KMS-11 (cell line): ENCODE measurements at regions not wholly inside any gene's neighbourhood (a gene's known extent, or its start where the extent isn't known, plus 50 kb on each side); places are given as distances from the start of the nearest gene placed in this dataset.

ENCODE experiments used
- H2AFZ ChIP-seq: fragments of 200-600 bp; sonication (generic); 2 replicates; pipeline ENCODE4 v1.6.1; 2016; ENCODE audit warnings: antibody characterized with exemption, mixed run types, low read depth
- H3K27ac ChIP-seq: fragments of 200-600 bp; sonication (generic); 2 replicates; pipeline ENCODE4 v1.6.1; 2016; ENCODE audit warnings: mild to moderate bottlenecking, mixed run types
- H3K27me3 ChIP-seq: fragments of 200-600 bp; sonication (generic); 2 replicates; pipeline ENCODE4 v1.6.1; 2017; ENCODE audit warnings: mild to moderate bottlenecking, low read depth, mixed run types, moderate library complexity; ENCODE audit not compliant: insufficient read depth
- H3K36me3 ChIP-seq: fragments of 200-600 bp; sonication (generic); 2 replicates; pipeline ENCODE4 v1.6.1; 2017; ENCODE audit warnings: mild to moderate bottlenecking, mixed run types; ENCODE audit not compliant: insufficient read depth
- H3K4me1 ChIP-seq: fragments of 200-600 bp; sonication (generic); 2 replicates; pipeline ENCODE4 v1.6.1; 2016; ENCODE audit warnings: mild to moderate bottlenecking, low read depth, mixed run types; ENCODE audit not compliant: poor library complexity, severe bottlenecking
- H3K4me2 ChIP-seq: fragments of 200-600 bp; sonication (generic); 2 replicates; pipeline ENCODE4 v1.7.0; 2016; ENCODE audit warnings: mild to moderate bottlenecking, mixed run types
- H3K4me3 ChIP-seq: fragments of 200-600 bp; sonication (generic); IDR thresholded peaks from 2 replicates; pipeline ENCODE4 v1.6.1; 2017; ENCODE audit warnings: low read depth, low read length, mixed read lengths; ENCODE audit not compliant: insufficient read depth
- H3K79me2 ChIP-seq: fragments of 200-600 bp; sonication (generic); 2 replicates; pipeline ENCODE4 v1.6.1; 2016; ENCODE audit warnings: low read depth, mixed run types; ENCODE audit not compliant: insufficient read depth
- H3K9ac ChIP-seq: fragments of 200-600 bp; sonication (generic); 2 replicates; pipeline ENCODE4 v1.6.1; 2016; ENCODE audit warnings: mild to moderate bottlenecking, mixed run types
- H4K20me1 ChIP-seq: fragments of 200-600 bp; sonication (generic); 2 replicates; pipeline ENCODE4 v1.6.1; 2016; ENCODE audit warnings: mild to moderate bottlenecking, mixed run types; ENCODE audit not compliant: insufficient read depth
- TF ChIP-seq, protein P1 (sequence below): fragments of 200-600 bp; sonication (generic); conservative IDR thresholded peaks from 2 replicates; pipeline ENCODE4 v1.6.1; 2017; ENCODE audit warnings: low read depth, mild to moderate bottlenecking, antibody characterized with exemption, low read length, moderate library complexity, mixed read lengths

DNA sequence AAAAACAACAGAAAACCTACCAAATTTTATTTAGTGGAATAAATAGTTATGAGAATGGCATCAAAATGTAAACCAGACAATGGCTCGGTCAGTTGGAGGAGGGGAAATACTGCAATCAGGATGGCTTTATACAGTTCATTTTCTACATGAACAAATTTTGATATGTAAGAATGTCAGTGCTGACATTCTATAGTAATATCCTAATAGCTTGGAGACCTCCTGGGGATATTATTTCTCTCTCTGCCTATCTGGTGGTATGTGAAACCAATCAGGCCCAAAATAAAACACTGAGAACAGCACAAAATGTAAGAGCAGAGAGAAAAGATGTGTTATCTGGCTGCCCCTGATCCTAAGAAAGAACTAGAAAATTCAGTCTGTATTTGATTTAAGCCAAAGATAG lies 327.7 kb downstream of the UBE3D start:
- Histone ChIP-seq H3K27ac (no peak overlapping the region), H3K4me2 (no peak overlapping the region), H2AFZ (no peak overlapping the region), H4K20me1 (no peaks in the 10 kb centered on the region), H3K27me3 (no peaks in the 10 kb centered on the region), H3K4me1 (no peaks in the 10 kb centered on the region), H3K79me2 (no peaks in the 10 kb centered on the region), H3K36me3 (no peaks in the 10 kb centered on the region), H3K4me3 (no peak overlapping the region), H3K9ac (no peak overlapping the region)
- TF ChIP-seq, protein P1, sequence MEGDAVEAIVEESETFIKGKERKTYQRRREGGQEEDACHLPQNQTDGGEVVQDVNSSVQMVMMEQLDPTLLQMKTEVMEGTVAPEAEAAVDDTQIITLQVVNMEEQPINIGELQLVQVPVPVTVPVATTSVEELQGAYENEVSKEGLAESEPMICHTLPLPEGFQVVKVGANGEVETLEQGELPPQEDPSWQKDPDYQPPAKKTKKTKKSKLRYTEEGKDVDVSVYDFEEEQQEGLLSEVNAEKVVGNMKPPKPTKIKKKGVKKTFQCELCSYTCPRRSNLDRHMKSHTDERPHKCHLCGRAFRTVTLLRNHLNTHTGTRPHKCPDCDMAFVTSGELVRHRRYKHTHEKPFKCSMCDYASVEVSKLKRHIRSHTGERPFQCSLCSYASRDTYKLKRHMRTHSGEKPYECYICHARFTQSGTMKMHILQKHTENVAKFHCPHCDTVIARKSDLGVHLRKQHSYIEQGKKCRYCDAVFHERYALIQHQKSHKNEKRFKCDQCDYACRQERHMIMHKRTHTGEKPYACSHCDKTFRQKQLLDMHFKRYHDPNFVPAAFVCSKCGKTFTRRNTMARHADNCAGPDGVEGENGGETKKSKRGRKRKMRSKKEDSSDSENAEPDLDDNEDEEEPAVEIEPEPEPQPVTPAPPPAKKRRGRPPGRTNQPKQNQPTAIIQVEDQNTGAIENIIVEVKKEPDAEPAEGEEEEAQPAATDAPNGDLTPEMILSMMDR: no peak

DNA sequence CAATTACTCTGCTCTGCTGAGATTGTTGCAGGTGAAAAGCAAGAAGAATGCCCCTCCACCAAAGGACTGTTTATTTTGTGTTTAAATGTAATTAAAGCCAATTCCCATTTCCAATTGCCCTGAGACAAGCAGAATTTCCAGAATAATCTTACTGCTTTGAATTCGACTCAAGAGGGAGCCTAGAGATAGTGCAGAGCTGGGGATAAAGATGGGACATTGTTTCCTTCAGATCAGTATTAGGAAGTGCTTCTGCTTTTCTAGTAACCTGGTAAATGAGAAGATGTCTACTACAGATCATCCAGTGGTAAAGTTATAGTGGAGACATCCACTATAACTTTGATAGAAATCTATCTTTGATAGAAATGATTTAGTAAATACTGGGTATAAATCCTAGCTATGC lies 326.9 kb downstream of the UBE3D start:
- H2AFZ ChIP-seq: no peak overlapping the region
- H3K27ac ChIP-seq: no peak overlapping the region
- TF ChIP-seq, protein P1: no peak
- H3K4me2 ChIP-seq: no peak overlapping the region
- no peaks in the 10 kb centered on the region for H3K36me3 ChIP-seq
- no peaks in the 10 kb centered on the region for H3K79me2 ChIP-seq
- H3K9ac ChIP-seq: no peak overlapping the region
- H3K4me1 ChIP-seq: no peaks in the 10 kb centered on the region
- no peaks in the 10 kb centered on the region for H4K20me1 ChIP-seq
- no peak overlapping the region for H3K4me3 ChIP-seq
- no peaks in the 10 kb centered on the region for H3K27me3 ChIP-seq

- H2AFZ ChIP-seq: no peak overlapping the region
- H3K27ac ChIP-seq: no peak overlapping the region
- H3K9ac ChIP-seq: no peak overlapping the region
- no peak overlapping the region for H3K4me2 ChIP-seq
- H3K27me3 ChIP-seq: no peaks in the 10 kb centered on the region
- no peaks in the 10 kb centered on the region for H4K20me1 ChIP-seq
- H3K79me2 ChIP-seq: no peaks in the 10 kb centered on the region
- TF ChIP-seq, protein P1: no peak
- H3K36me3 ChIP-seq: no peaks in the 10 kb centered on the region
- no peak overlapping the region for H3K4me3 ChIP-seq
- H3K4me1 ChIP-seq: no peaks in the 10 kb centered on the region
These were observed 326.3 kb downstream of the UBE3D start for GRCh38 chr6:82739303-82739702.

DNA sequence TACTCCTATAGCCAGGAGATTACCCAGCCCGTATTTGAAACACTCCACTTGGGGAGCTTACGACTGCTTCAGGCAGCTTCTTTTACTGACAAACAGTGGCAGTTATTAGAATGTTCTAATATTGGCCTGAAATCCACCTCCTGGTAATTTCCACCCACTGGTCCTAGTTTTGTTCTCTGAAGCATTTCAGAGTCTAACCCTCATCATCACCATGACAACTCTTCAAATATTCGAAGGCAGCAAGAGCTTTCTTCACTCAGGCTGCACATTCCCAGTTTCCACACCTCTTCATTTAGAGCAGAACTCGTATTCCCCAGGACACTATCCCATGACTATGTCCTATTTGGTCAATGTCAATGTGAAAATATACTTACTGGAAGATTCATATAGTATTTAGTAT lies 325.6 kb downstream of the UBE3D start:
- Histone ChIP-seq H3K79me2 (no peaks in the 10 kb centered on the region), H3K4me1 (no peaks in the 10 kb centered on the region), H3K36me3 (no peaks in the 10 kb centered on the region), H3K4me3 (no peak overlapping the region), H4K20me1 (no peaks in the 10 kb centered on the region), H3K27ac (no peak overlapping the region), H3K27me3 (no peaks in the 10 kb centered on the region), H3K4me2 (no peak overlapping the region), H2AFZ (no peak overlapping the region), H3K9ac (no peak overlapping the region)
- TF ChIP-seq, protein P1: no peak
